ENCODE measurements at regions not wholly inside any gene's neighbourhood (a gene's known extent, or its start where the extent isn't known, plus 50 kb on each side); places are given as distances from the start of the nearest gene placed in this dataset.

GRCh38 chr4:106454581-106454980 is 86.0 kb upstream of the GIMD1 start:
- POLR2A ChIA-PET: no interaction called here

More at GRCh38 chr4:106454581-106454980, 86.0 kb upstream of the GIMD1 start:
- Histone ChIP-seq H3K4me1 (ENCODE audit: control insufficient read depth, extremely low read depth, insufficient read depth, low read length) (no peaks in the 10 kb centered on the region), H3K9me1 (replicated peaks; ENCODE audit: control insufficient read depth, extremely low read depth, insufficient read depth, low read length) (no peaks in the 10 kb centered on the region), H3K4me2 (ENCODE audit: insufficient read depth, low read length) (no peak overlapping the region), H3K79me2 (ENCODE audit: control insufficient read depth, insufficient read depth, low read length) (no peaks in the 10 kb centered on the region), H3K36me3 (ENCODE audit: control insufficient read depth in 2 of 2, extremely low read depth in 1 of 2, insufficient read depth in 2 of 2, low read length in 2 of 2) (no peaks in the 10 kb centered on the region), H3K27me3 (ENCODE audit: control insufficient read depth in 2 of 2, insufficient read depth in 2 of 2, low read length in 2 of 2) (no peaks in the 10 kb centered on the region), H3K4me3 (replicated peaks in 1 of 3; ENCODE audit: insufficient read depth in 1 of 3, low read depth in 1 of 3, low read length in 3 of 3) (no peak overlapping the region), H2AFZ (ENCODE audit: low read depth, low read length) (no peak overlapping the region), H3K9ac (replicated peaks; ENCODE audit: extremely low read depth, insufficient read depth, low read length) (no peak overlapping the region), H4K20me1 (replicated peaks; ENCODE audit: control insufficient read depth, extremely low read depth, insufficient read depth, low read length) (no peaks in the 10 kb centered on the region), H3K9me3 (replicated peaks; ENCODE audit: control insufficient read depth, insufficient read depth, low read length) (no peaks in the 10 kb centered on the region), H3K27ac (ENCODE audit: insufficient read depth, low read depth, low read length) (no peak overlapping the region)
- no TSS peak for BruUV-seq (replicated peaks)
- FAIRE-seq (no peak), DNase-seq (ENCODE audit: low read depth, low spot score) (no peak)
- dilution Hi-C loops (cut with MboI; ENCODE audit: extremely low pct_ligation_motif_present, low sequenced_read_pairs): no loop called here
- CTCF ChIA-PET: no interaction called here
- TF ChIP-seq EZH2 (IDR thresholded peaks at IDR 0.05; ENCODE audit: borderline replicate concordance, low read depth, low read length, severe bottlenecking) (no peak), FOS (IDR thresholded peaks at IDR 0.05; ENCODE audit: borderline replicate concordance, insufficient read depth, low read length) (no peak), POLR2A (IDR thresholded peaks at IDR 0.05; ENCODE audit: low read depth, low read length) (no peak), JUN (IDR thresholded peaks at IDR 0.05; ENCODE audit: borderline replicate concordance, insufficient read depth, insufficient read length, low read depth) (no peak), MYC (IDR thresholded peaks at IDR 0.05; ENCODE audit: low read depth, low read length) (no peak), POLR2AphosphoS5 (IDR thresholded peaks at IDR 0.05; ENCODE audit: insufficient read depth, low read depth, low read length) (no peak), GATA2 (IDR thresholded peaks at IDR 0.05; ENCODE audit: insufficient read depth, insufficient read length, low read depth, low read length) (no peak)
- TF ChIP-seq, protein P1, sequence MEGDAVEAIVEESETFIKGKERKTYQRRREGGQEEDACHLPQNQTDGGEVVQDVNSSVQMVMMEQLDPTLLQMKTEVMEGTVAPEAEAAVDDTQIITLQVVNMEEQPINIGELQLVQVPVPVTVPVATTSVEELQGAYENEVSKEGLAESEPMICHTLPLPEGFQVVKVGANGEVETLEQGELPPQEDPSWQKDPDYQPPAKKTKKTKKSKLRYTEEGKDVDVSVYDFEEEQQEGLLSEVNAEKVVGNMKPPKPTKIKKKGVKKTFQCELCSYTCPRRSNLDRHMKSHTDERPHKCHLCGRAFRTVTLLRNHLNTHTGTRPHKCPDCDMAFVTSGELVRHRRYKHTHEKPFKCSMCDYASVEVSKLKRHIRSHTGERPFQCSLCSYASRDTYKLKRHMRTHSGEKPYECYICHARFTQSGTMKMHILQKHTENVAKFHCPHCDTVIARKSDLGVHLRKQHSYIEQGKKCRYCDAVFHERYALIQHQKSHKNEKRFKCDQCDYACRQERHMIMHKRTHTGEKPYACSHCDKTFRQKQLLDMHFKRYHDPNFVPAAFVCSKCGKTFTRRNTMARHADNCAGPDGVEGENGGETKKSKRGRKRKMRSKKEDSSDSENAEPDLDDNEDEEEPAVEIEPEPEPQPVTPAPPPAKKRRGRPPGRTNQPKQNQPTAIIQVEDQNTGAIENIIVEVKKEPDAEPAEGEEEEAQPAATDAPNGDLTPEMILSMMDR (IDR thresholded peaks at IDR 0.05; ENCODE audit: extremely low read depth in 1 of 2, insufficient read depth in 1 of 2, low read depth in 1 of 2, low read length in 2 of 2): no peak
- TF ChIP-seq, protein P2, sequence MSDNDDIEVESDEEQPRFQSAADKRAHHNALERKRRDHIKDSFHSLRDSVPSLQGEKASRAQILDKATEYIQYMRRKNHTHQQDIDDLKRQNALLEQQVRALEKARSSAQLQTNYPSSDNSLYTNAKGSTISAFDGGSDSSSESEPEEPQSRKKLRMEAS (IDR thresholded peaks at IDR 0.05; ENCODE audit: insufficient read depth, insufficient read length): no peak
- intact Hi-C loops (cut with micrococcal nuclease): no loop called here

Measured in endothelial cell of umbilical vein (primary cell).